GM10248 (cell line): ENCODE measurements at regions not wholly inside any gene's neighbourhood (a gene's known extent, or its start where the extent isn't known, plus 50 kb on each side); places are given as distances from the start of the nearest gene placed in this dataset.
"Not testable (repeated sequence)": the region's sequence is repeated elsewhere in the genome, so short reads cannot be mapped to it uniquely, and the experiment has no call there.

Experiments used
- CTCF ChIA-PET: fragments of 300-600 bp; sonication (Branson Sonifier 250); formaldehyde crosslinking; extraction: SDS; loops from one replicate; lab custom pipeline; 2021; ENCODE audit warnings: antibody characterized with exemption; lab: Yijun Ruan, JAX
- POLR2A ChIA-PET: fragments of 350-650 bp; sonication (Branson Sonifier 250); formaldehyde crosslinking; extraction: SDS; loops from one replicate; lab custom pipeline; 2020; ENCODE audit warnings: antibody characterized with exemption; lab: Yijun Ruan, JAX
- DNase-seq: peaks from one replicate; pipeline ENCODE4 v3.0.0; 2012; ENCODE audit errors: extremely low spot score
- TF ChIP-seq, protein P1 (sequence below): IDR thresholded peaks from 2 replicates; pipeline ENCODE4 v1.5.1; 2012; ENCODE audit warnings: mild to moderate bottlenecking, low read depth; ENCODE audit errors: extremely low read depth, missing control alignments, control extremely low read depth

GRCh38 chr11:87812571-87813365 lies 362.5 kb downstream of the RAB38 start:
- CTCF ChIA-PET, result no interaction called here
- DNase-seq, result no peak
- POLR2A ChIA-PET, result no interaction called here
- TF ChIP-seq, protein P1, sequence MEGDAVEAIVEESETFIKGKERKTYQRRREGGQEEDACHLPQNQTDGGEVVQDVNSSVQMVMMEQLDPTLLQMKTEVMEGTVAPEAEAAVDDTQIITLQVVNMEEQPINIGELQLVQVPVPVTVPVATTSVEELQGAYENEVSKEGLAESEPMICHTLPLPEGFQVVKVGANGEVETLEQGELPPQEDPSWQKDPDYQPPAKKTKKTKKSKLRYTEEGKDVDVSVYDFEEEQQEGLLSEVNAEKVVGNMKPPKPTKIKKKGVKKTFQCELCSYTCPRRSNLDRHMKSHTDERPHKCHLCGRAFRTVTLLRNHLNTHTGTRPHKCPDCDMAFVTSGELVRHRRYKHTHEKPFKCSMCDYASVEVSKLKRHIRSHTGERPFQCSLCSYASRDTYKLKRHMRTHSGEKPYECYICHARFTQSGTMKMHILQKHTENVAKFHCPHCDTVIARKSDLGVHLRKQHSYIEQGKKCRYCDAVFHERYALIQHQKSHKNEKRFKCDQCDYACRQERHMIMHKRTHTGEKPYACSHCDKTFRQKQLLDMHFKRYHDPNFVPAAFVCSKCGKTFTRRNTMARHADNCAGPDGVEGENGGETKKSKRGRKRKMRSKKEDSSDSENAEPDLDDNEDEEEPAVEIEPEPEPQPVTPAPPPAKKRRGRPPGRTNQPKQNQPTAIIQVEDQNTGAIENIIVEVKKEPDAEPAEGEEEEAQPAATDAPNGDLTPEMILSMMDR, result no peak

DNA sequence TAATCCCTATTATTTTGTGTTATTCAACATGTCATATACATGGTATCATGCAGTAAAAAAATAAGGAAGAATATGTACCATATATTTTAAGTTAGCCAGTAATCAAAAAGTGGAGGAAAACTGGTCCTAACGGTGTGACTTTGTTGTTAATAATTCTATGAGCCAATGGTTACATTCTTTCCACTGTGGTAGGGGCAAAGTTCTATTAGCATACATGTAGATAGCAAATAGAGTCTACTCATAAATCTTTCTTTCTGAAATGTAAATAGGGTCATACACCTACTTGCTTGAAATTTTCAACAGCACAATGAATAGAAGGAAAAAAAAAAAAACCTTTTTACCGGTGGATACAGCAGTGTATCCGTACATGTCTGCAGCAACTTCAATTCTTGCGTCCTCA lies 364.8 kb downstream of the RAB38 start:
- POLR2A ChIA-PET, result no interaction called here
- CTCF ChIA-PET, result interaction anchor here (0.6 kb wide), 1 partner anchor 391 kb away, joined by 3 read pairs; no protein-coding TSS in a partner anchor
- TF ChIP-seq, protein P1, result no peak
- no peak for DNase-seq

DNA sequence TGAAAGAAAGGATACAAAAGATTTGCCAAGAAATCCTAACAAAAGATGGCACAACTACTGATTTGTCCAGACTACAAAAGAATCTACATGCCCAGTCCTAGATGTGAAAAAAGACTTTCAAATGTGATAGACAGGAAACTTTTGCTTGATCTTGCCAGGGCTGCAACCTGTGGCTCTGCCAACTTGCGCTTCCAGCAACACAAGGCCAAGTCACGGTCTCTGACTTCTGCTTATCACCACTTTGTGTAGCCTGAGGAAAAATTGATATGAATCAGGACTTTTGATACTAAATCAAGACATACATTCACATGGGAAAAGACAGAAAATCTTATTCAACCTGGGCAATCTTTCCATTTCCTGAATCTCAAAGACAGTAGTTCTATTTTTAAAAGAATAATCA lies 366.0 kb downstream of the RAB38 start:
- no peak for DNase-seq
- TF ChIP-seq, protein P1, result no peak
- POLR2A ChIA-PET, result no interaction called here
- CTCF ChIA-PET, result no interaction called here

GRCh38 chr11:87804176-87804575 lies 371.1 kb downstream of the RAB38 start:
- no peak for DNase-seq
- TF ChIP-seq, protein P1, result no peak
- CTCF ChIA-PET, result no interaction called here
- POLR2A ChIA-PET, result no interaction called here

DNA sequence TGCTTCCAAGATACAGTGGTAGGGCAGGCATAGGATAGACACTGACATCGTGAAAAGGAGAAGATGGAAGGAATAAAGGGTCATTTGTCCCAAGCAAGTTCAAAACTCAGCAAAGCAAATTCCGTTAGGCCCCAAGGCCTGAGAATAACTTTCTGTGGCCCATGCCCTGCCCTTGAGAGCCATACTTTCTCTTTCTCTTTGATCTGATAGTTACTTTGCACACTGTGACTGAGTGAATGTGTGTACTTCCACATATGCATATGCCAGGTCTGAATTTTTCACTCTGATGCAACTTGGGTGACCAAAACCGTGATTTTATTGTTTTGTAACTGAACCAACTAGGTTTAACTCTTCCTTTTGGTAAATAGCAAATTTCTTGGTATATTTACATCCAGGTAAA lies 371.5 kb downstream of the RAB38 start:
- TF ChIP-seq, protein P1, result no peak
- ChIA-PET CTCF (no interaction called here), POLR2A (no interaction called here)
- no peak for DNase-seq

DNA sequence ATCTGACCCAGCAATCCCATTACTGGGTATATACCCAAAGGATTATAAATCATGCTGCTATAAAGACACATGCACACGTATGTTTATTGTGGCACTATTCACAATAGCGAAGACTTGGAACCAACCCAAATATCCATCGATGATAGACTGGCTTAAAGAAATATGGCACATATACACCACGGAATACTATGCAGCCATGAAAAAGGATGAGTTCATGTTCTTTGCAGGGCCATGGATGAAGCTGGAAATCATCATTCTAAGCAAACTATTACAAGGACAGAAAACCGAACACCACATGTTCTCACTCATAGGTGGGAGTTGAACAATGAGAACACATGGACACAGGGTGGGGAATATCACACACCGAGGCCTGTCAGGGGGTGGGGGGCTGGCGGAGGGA lies 390.4 kb downstream of the RAB38 start:
- CTCF ChIA-PET, POLR2A ChIA-PET, DNase-seq: not testable (repeated sequence)

DNA sequence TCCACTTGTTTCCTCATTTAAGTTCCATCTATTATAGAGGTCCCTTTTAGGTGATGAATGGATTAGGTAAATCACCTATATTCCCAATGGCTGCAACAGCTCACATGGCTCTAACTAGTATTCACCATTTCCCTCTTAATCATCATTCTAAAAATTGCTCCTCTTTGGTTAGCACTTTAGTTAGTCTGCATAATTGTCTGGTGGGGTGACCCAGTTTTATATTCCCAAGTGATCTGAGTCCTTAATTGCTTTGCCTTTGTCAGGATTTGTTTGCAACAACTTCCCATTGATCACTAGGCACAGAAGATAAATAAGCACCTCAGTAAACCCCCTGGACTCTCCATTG lies 395.2 kb downstream of the RAB38 start:
- ChIA-PET CTCF (no interaction called here), POLR2A (no interaction called here)
- TF ChIP-seq, protein P1, result no peak
- DNase-seq, result no peak
